ENCODE measurements at regions not wholly inside any gene's neighbourhood (a gene's known extent, or its start where the extent isn't known, plus 50 kb on each side); places are given as distances from the start of the nearest gene placed in this dataset.
"Not testable (repeated sequence)": the region's sequence is repeated elsewhere in the genome, so short reads cannot be mapped to it uniquely, and the experiment has no call there.

- H3K4me1 Mint-ChIP-seq, H3K27me3 Mint-ChIP-seq, CTCF ChIA-PET: not testable (repeated sequence)
Observed at GRCh38 chr3:192968901-192969300, 51.2 kb upstream of the MB21D2 start.

DNA sequence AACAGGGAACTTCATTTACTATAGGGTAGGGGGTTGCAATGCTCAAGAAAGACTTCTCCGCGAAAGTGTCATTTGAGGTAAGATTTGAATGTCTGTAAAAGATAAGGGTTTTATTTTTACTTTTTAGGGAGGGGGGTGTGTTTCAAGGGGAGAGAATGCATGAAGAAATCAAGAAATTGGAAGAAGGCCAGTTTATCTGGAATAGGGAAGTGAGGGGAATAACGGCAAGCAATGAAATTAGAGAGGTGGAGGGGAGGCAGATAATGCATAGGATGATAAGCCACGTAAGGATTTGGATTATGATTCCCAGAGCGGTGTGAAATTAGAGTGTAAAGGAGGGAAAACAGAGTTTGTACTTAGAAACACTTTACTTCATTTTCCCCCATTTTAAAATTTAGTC lies 63.0 kb upstream of the MB21D2 start:
- CTCF ChIA-PET: no interaction called here

More at GRCh38 chr3:192968901-192969300, 51.2 kb upstream of the MB21D2 start:
- POLR2A ChIA-PET; DNase-seq; ATAC-seq (ENCODE audit: low read depth); H3K4me3 Mint-ChIP-seq; H3K9me3 Mint-ChIP-seq; H3K36me3 Mint-ChIP-seq (ENCODE audit: low read depth); intact Hi-C loops (cut with micrococcal nuclease); H3K27ac Mint-ChIP-seq: not testable (repeated sequence)

GRCh38 chr3:192986379-192986778 lies 68.7 kb upstream of the MB21D2 start:
- POLR2A ChIA-PET: no interaction called here
- Mint-ChIP-seq H3K4me1 (no peaks in the 10 kb centered on the region), H3K27me3 (no peaks in the 10 kb centered on the region), H3K27ac (no peak overlapping the region), H3K4me3 (no peak overlapping the region), H3K36me3 (ENCODE audit: low read depth) (no peaks in the 10 kb centered on the region), H3K9me3 (no peaks in the 10 kb centered on the region)
- TF ChIP-seq, protein P1, sequence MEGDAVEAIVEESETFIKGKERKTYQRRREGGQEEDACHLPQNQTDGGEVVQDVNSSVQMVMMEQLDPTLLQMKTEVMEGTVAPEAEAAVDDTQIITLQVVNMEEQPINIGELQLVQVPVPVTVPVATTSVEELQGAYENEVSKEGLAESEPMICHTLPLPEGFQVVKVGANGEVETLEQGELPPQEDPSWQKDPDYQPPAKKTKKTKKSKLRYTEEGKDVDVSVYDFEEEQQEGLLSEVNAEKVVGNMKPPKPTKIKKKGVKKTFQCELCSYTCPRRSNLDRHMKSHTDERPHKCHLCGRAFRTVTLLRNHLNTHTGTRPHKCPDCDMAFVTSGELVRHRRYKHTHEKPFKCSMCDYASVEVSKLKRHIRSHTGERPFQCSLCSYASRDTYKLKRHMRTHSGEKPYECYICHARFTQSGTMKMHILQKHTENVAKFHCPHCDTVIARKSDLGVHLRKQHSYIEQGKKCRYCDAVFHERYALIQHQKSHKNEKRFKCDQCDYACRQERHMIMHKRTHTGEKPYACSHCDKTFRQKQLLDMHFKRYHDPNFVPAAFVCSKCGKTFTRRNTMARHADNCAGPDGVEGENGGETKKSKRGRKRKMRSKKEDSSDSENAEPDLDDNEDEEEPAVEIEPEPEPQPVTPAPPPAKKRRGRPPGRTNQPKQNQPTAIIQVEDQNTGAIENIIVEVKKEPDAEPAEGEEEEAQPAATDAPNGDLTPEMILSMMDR (IDR thresholded peaks at IDR 0.05): no peak
- intact Hi-C loops (cut with micrococcal nuclease): no loop called here
- CTCF ChIA-PET: no interaction called here
- DNase-seq: no peak
- no peak for ATAC-seq (ENCODE audit: low read depth)

More for the DNA sequence above, 63.0 kb upstream of the MB21D2 start:
- peaks cover 11% of the 10 kb centered on the region for H3K9me3 Mint-ChIP-seq
- H3K27ac Mint-ChIP-seq: no peak overlapping the region
- POLR2A ChIA-PET: no interaction called here
- no peaks in the 10 kb centered on the region for H3K4me1 Mint-ChIP-seq
- intact Hi-C loops (cut with micrococcal nuclease): no loop called here
- H3K27me3 Mint-ChIP-seq: no peaks in the 10 kb centered on the region
- H3K36me3 Mint-ChIP-seq (ENCODE audit: low read depth): no peaks in the 10 kb centered on the region
- no peak overlapping the region for H3K4me3 Mint-ChIP-seq
- ATAC-seq (ENCODE audit: low read depth): no peak
- TF ChIP-seq, protein P1 (IDR thresholded peaks at IDR 0.05): no peak
- no peak for DNase-seq

GRCh38 chr3:192991356-192991755 lies 73.7 kb upstream of the MB21D2 start:
- TF ChIP-seq, protein P1 (IDR thresholded peaks at IDR 0.05): no peak
- Mint-ChIP-seq H3K9me3 (no peaks in the 10 kb centered on the region), H3K36me3 (ENCODE audit: low read depth) (no peaks in the 10 kb centered on the region), H3K27ac (no peak overlapping the region), H3K27me3 (no peaks in the 10 kb centered on the region), H3K4me1 (no peaks in the 10 kb centered on the region), H3K4me3 (no peak overlapping the region)
- ChIA-PET CTCF (no interaction called here), POLR2A (no interaction called here)
- no peak for ATAC-seq (ENCODE audit: low read depth)
- intact Hi-C loops (cut with micrococcal nuclease): no loop called here
- no peak for DNase-seq

- DNase-seq: no peak
- ATAC-seq (ENCODE audit: low read depth): no peak
- no peaks in the 10 kb centered on the region for H3K27me3 Mint-ChIP-seq
- TF ChIP-seq, protein P1 (IDR thresholded peaks at IDR 0.05): no peak
- H3K9me3 Mint-ChIP-seq: no peaks in the 10 kb centered on the region
- CTCF ChIA-PET: no interaction called here
- no peaks in the 10 kb centered on the region for H3K36me3 Mint-ChIP-seq (ENCODE audit: low read depth)
- POLR2A ChIA-PET: no interaction called here
- no peak overlapping the region for H3K4me3 Mint-ChIP-seq
- H3K4me1 Mint-ChIP-seq: no peaks in the 10 kb centered on the region
- intact Hi-C loops (cut with micrococcal nuclease): no loop called here
- no peak overlapping the region for H3K27ac Mint-ChIP-seq
Observed at GRCh38 chr3:192992361-192992760, 74.7 kb upstream of the MB21D2 start.

GRCh38 chr3:192993411-192993810 lies 75.8 kb upstream of the MB21D2 start:
- ATAC-seq (ENCODE audit: low read depth) (no peak), DNase-seq (no peak)
- ChIA-PET POLR2A (no interaction called here), CTCF (no interaction called here)
- Mint-ChIP-seq H3K4me1 (no peaks in the 10 kb centered on the region), H3K9me3 (no peaks in the 10 kb centered on the region), H3K27ac (no peak overlapping the region), H3K36me3 (ENCODE audit: low read depth) (no peaks in the 10 kb centered on the region), H3K4me3 (no peak overlapping the region), H3K27me3 (no peaks in the 10 kb centered on the region)
- intact Hi-C loops (cut with micrococcal nuclease): no loop called here
- TF ChIP-seq, protein P1 (IDR thresholded peaks at IDR 0.05): no peak

- ATAC-seq (ENCODE audit: low read depth); H3K9me3 Mint-ChIP-seq; CTCF ChIA-PET; DNase-seq; H3K36me3 Mint-ChIP-seq (ENCODE audit: low read depth); H3K4me1 Mint-ChIP-seq; H3K27me3 Mint-ChIP-seq; H3K4me3 Mint-ChIP-seq; POLR2A ChIA-PET; intact Hi-C loops (cut with micrococcal nuclease); H3K27ac Mint-ChIP-seq: not testable (repeated sequence)
Observed at GRCh38 chr3:193001113-193001512, 83.5 kb upstream of the MB21D2 start.

GRCh38 chr3:193003624-193004023 lies 86.0 kb upstream of the MB21D2 start:
- H3K27ac Mint-ChIP-seq; CTCF ChIA-PET; H3K36me3 Mint-ChIP-seq (ENCODE audit: low read depth); H3K9me3 Mint-ChIP-seq; H3K4me1 Mint-ChIP-seq; DNase-seq; POLR2A ChIA-PET; H3K27me3 Mint-ChIP-seq; ATAC-seq (ENCODE audit: low read depth); H3K4me3 Mint-ChIP-seq; intact Hi-C loops (cut with micrococcal nuclease): not testable (repeated sequence)

Data from activated B cell treated with CpG ODN at 0.5 μM for 24 hours (primary cell).